CD4-positive, alpha-beta memory T cell (primary cell): ENCODE measurements at regions not wholly inside any gene's neighbourhood (a gene's known extent, or its start where the extent isn't known, plus 50 kb on each side); places are given as distances from the start of the nearest gene placed in this dataset.

ENCODE experiments used
- CTCF ChIA-PET: fragments of 350-600 bp; sonication (Branson Sonifier 250); formaldehyde crosslinking; loops from one replicate; lab custom pipeline; 2021; ENCODE audit warnings: inconsistent platforms; ENCODE audit not compliant: partially characterized antibody; lab: Charles Lee
- POLR2A ChIA-PET: fragments of 350-600 bp; sonication (Branson Sonifier 250); formaldehyde crosslinking; loops from one replicate; lab custom pipeline; 2021; ENCODE audit not compliant: partially characterized antibody; lab: Charles Lee
- DNase-seq, 5 donors: peaks; one replicate each; pipeline versions ENCODE4 v3.0.0 to v3.0.0-alpha.2; 2020 to 2022; ENCODE audit warnings: mixed read lengths in 1 of 5
- H3K27ac ChIP-seq: one replicate; pipeline ENCODE4 v1.7.0; 2013; ENCODE audit warnings: low read depth, low read length
- H3K27me3 ChIP-seq: 2 replicates; pipeline ENCODE4 v1.7.0; 2013; ENCODE audit warnings: mild to moderate bottlenecking, low read length, moderate library complexity; ENCODE audit not compliant: insufficient read depth
- H3K36me3 ChIP-seq: 2 replicates; pipeline ENCODE4 v1.7.0; 2013; ENCODE audit warnings: mild to moderate bottlenecking, low read length, moderate library complexity; ENCODE audit not compliant: insufficient read depth
- H3K4me1 ChIP-seq: 2 replicates; pipeline ENCODE4 v1.7.0; 2013; ENCODE audit warnings: mild to moderate bottlenecking, low read length, moderate library complexity; ENCODE audit not compliant: insufficient read depth
- H3K4me3 ChIP-seq, 2 donors: one replicate each; pipeline ENCODE4 v1.7.0; 2013; ENCODE audit warnings: low read length in 2 of 2, mild to moderate bottlenecking in 1 of 2
- H3K9me3 ChIP-seq, 2 donors: one replicate each; pipeline ENCODE4 v1.7.0; 2013; ENCODE audit warnings: low read length in 2 of 2, control low read depth in 1 of 2; ENCODE audit not compliant: control insufficient read depth in 1 of 2
- H3K27ac Mint-ChIP-seq, 7 donors: one replicate each; pipeline ENCODE4 v1.8.0; 2020 to 2021; ENCODE audit warnings: mixed read lengths in 7 of 7, mild to moderate bottlenecking in 6 of 7, inconsistent platforms in 3 of 7, moderate library complexity in 3 of 7
- H3K27me3 Mint-ChIP-seq, 2 donors: one replicate each; pipeline ENCODE4 v1.8.0; 2020 to 2021; ENCODE audit warnings: mixed read lengths in 2 of 2
- H3K36me3 Mint-ChIP-seq, 2 donors: one replicate each; pipeline ENCODE4 v1.8.0; 2020 to 2021; ENCODE audit warnings: mixed read lengths in 2 of 2, inconsistent platforms in 1 of 2, mild to moderate bottlenecking in 1 of 2
- H3K4me1 Mint-ChIP-seq, 4 donors: one replicate each; pipeline ENCODE4 v1.8.0; 2020 to 2021; ENCODE audit warnings: mixed read lengths in 4 of 4, mild to moderate bottlenecking in 1 of 4
- H3K4me3 Mint-ChIP-seq, 8 donors: one replicate each; pipeline ENCODE4 v1.8.0; 2020 to 2021; ENCODE audit warnings: mixed read lengths in 8 of 8, mild to moderate bottlenecking in 7 of 8, moderate library complexity in 6 of 8, inconsistent platforms in 3 of 8
- H3K9me3 Mint-ChIP-seq, 8 donors: one replicate each; pipeline ENCODE4 v1.8.0; 2020 to 2021; ENCODE audit warnings: mixed read lengths in 8 of 8, mild to moderate bottlenecking in 5 of 8, inconsistent platforms in 3 of 8, moderate library complexity in 1 of 8
- intact Hi-C: fragments of 100-400 bp; cut with micrococcal nuclease; formaldehyde crosslinking; loops from one replicate; pipeline ENCODE4 v1.15.1; 2023

GRCh38 chr5:92566113-92566786, 1014.8 kb downstream of the NR2F1-AS1 start:
- Histone ChIP-seq H3K27me3 (no peaks in the 10 kb centered on the region), H3K27ac (no peak overlapping the region), H3K4me3 (no peak overlapping the region), H3K9me3 (no peaks in the 10 kb centered on the region), H3K4me1 (no peaks in the 10 kb centered on the region), H3K36me3 (no peaks in the 10 kb centered on the region)
- ChIA-PET POLR2A (no interaction called here), CTCF (no interaction called here)
- Mint-ChIP-seq H3K27me3 (no peaks in the 10 kb centered on the region), H3K9me3 (peaks cover 0 to 2% (median 0%) of the 10 kb centered on the region in 8 donors), H3K36me3 (no peaks in the 10 kb centered on the region), H3K4me1 (no peaks in the 10 kb centered on the region), H3K27ac (no peak overlapping the region), H3K4me3 (no peak overlapping the region)
- intact Hi-C loops, result no loop called here
- no peak for DNase-seq

GRCh38 chr5:92565673-92566072, 1015.3 kb downstream of the NR2F1-AS1 start:
- intact Hi-C loops, result no loop called here

GRCh38 chr5:92562065-92562464, 1019.0 kb downstream of the NR2F1-AS1 start:
- Mint-ChIP-seq H3K27me3 (no peaks in the 10 kb centered on the region), H3K36me3 (no peaks in the 10 kb centered on the region), H3K9me3 (peaks cover 0 to 6% (median 2%) of the 10 kb centered on the region in 8 donors), H3K4me1 (no peaks in the 10 kb centered on the region), H3K27ac (no peak overlapping the region), H3K4me3 (no peak overlapping the region)
- Histone ChIP-seq H3K27me3 (no peaks in the 10 kb centered on the region), H3K9me3 (no peaks in the 10 kb centered on the region), H3K4me3 (no peak overlapping the region), H3K36me3 (no peaks in the 10 kb centered on the region), H3K4me1 (no peaks in the 10 kb centered on the region), H3K27ac (no peak overlapping the region)
- ChIA-PET POLR2A (no interaction called here), CTCF (no interaction called here)
- intact Hi-C loops, result no loop called here
- DNase-seq, result no peak

More at GRCh38 chr5:92565673-92566072, 1015.3 kb downstream of the NR2F1-AS1 start:
- DNase-seq, result no peak
- Histone ChIP-seq H3K36me3 (no peaks in the 10 kb centered on the region), H3K4me3 (no peak overlapping the region), H3K4me1 (no peaks in the 10 kb centered on the region), H3K9me3 (no peaks in the 10 kb centered on the region), H3K27me3 (no peaks in the 10 kb centered on the region), H3K27ac (no peak overlapping the region)
- Mint-ChIP-seq H3K36me3 (no peaks in the 10 kb centered on the region), H3K27me3 (no peaks in the 10 kb centered on the region), H3K4me3 (no peak overlapping the region), H3K9me3 (peaks cover 0 to 2% (median 0%) of the 10 kb centered on the region in 8 donors), H3K4me1 (no peaks in the 10 kb centered on the region), H3K27ac (no peak overlapping the region)
- ChIA-PET CTCF (no interaction called here), POLR2A (no interaction called here)

GRCh38 chr5:92561411-92561959, 1019.5 kb downstream of the NR2F1-AS1 start:
- Mint-ChIP-seq H3K36me3 (no peaks in the 10 kb centered on the region), H3K9me3 (peaks cover 0 to 10% (median 2%) of the 10 kb centered on the region in 8 donors), H3K4me1 (no peaks in the 10 kb centered on the region), H3K27ac (no peak overlapping the region), H3K27me3 (no peaks in the 10 kb centered on the region), H3K4me3 (no peak overlapping the region)
- intact Hi-C loops, result no loop called here
- ChIA-PET CTCF (no interaction called here), POLR2A (no interaction called here)
- Histone ChIP-seq H3K9me3 (no peaks in the 10 kb centered on the region), H3K4me1 (no peaks in the 10 kb centered on the region), H3K4me3 (no peak overlapping the region), H3K27ac (no peak overlapping the region), H3K27me3 (no peaks in the 10 kb centered on the region), H3K36me3 (no peaks in the 10 kb centered on the region)
- no peak for DNase-seq

GRCh38 chr5:92560698-92561401, 1020.2 kb downstream of the NR2F1-AS1 start:
- Mint-ChIP-seq H3K36me3 (no peaks in the 10 kb centered on the region), H3K9me3 (peaks cover 0 to 10% (median 3%) of the 10 kb centered on the region in 8 donors), H3K27me3 (no peaks in the 10 kb centered on the region), H3K4me3 (no peak overlapping the region), H3K4me1 (no peaks in the 10 kb centered on the region), H3K27ac (no peak overlapping the region)
- intact Hi-C loops, result no loop called here
- no peak overlapping the region for H3K4me3 ChIP-seq
- H3K36me3 ChIP-seq, result no peaks in the 10 kb centered on the region
- no peaks in the 10 kb centered on the region for H3K4me1 ChIP-seq
- no peak for DNase-seq
- H3K27ac ChIP-seq, result no peak overlapping the region
- H3K27me3 ChIP-seq, result no peaks in the 10 kb centered on the region
- no peaks in the 10 kb centered on the region for H3K9me3 ChIP-seq
- ChIA-PET POLR2A (no interaction called here), CTCF (no interaction called here)

- Histone ChIP-seq H3K9me3 (no peaks in the 10 kb centered on the region), H3K4me3 (no peak overlapping the region), H3K4me1 (no peaks in the 10 kb centered on the region), H3K27me3 (no peaks in the 10 kb centered on the region), H3K27ac (no peak overlapping the region), H3K36me3 (no peaks in the 10 kb centered on the region)
- DNase-seq, result no peak
- intact Hi-C loops, result no loop called here
- no peak overlapping the region for H3K27ac Mint-ChIP-seq
- ChIA-PET CTCF (no interaction called here), POLR2A (no interaction called here)
- no peaks in the 10 kb centered on the region for H3K27me3 Mint-ChIP-seq
- no peaks in the 10 kb centered on the region for H3K36me3 Mint-ChIP-seq
- H3K4me1 Mint-ChIP-seq, result no peaks in the 10 kb centered on the region
- peaks cover 0 to 10% (median 2%) of the 10 kb centered on the region in 8 donors for H3K9me3 Mint-ChIP-seq
- no peak overlapping the region for H3K4me3 Mint-ChIP-seq
Observed at GRCh38 chr5:92559781-92560180, 1021.2 kb downstream of the NR2F1-AS1 start.

- Histone ChIP-seq H3K27ac (no peak overlapping the region), H3K4me3 (no peak overlapping the region), H3K27me3 (no peaks in the 10 kb centered on the region), H3K9me3 (no peaks in the 10 kb centered on the region), H3K36me3 (no peaks in the 10 kb centered on the region), H3K4me1 (no peaks in the 10 kb centered on the region)
- H3K4me1 Mint-ChIP-seq, result no peaks in the 10 kb centered on the region
- CTCF ChIA-PET, result no interaction called here
- POLR2A ChIA-PET, result no interaction called here
- no peaks in the 10 kb centered on the region for H3K27me3 Mint-ChIP-seq
- H3K36me3 Mint-ChIP-seq, result no peaks in the 10 kb centered on the region
- no peak for DNase-seq
- H3K4me3 Mint-ChIP-seq, result no peak overlapping the region
- intact Hi-C loops, result no loop called here
- no peak overlapping the region for H3K27ac Mint-ChIP-seq
- H3K9me3 Mint-ChIP-seq, result peaks cover 0 to 10% (median 2%) of the 10 kb centered on the region in 8 donors
Observed at GRCh38 chr5:92559331-92559730, 1021.7 kb downstream of the NR2F1-AS1 start.
